22Rv1 (cell line): ENCODE measurements at regions not wholly inside any gene's neighbourhood (a gene's known extent, or its start where the extent isn't known, plus 50 kb on each side); places are given as distances from the start of the nearest gene placed in this dataset.

ENCODE experiments used
- ZFX ChIP-seq: fragments of 450-650 bp; IDR thresholded peaks from 2 replicates; pipeline ENCODE4 v1.6.1; 2017; ENCODE audit warnings: antibody characterized with exemption, borderline replicate concordance
- TF ChIP-seq, protein P1 (sequence below): fragments of 450-650 bp; IDR thresholded peaks from 2 replicates; pipeline ENCODE4 v1.5.1; 2017; ENCODE audit warnings: mild to moderate bottlenecking

DNA sequence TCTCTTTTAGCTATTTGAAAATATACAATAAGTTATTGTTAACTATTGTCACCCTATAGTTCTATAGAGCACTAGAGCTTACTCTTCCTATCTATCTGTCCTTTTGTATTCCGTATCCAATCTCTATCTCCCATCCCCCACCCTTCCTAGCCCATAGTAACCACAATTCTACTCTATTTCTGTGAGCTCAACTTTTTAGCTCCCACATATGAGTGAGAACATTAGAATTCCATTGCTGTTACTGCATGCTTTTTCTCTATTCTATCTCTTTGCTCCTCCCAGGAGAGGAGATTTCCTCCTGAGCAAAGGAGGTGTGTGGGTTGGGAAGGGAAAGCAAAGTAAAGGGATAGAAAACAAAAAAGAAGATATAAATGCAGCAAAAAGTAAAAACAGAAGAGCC is 105.6 kb upstream of the SLC4A7 start:
- TF ChIP-seq, protein P1, sequence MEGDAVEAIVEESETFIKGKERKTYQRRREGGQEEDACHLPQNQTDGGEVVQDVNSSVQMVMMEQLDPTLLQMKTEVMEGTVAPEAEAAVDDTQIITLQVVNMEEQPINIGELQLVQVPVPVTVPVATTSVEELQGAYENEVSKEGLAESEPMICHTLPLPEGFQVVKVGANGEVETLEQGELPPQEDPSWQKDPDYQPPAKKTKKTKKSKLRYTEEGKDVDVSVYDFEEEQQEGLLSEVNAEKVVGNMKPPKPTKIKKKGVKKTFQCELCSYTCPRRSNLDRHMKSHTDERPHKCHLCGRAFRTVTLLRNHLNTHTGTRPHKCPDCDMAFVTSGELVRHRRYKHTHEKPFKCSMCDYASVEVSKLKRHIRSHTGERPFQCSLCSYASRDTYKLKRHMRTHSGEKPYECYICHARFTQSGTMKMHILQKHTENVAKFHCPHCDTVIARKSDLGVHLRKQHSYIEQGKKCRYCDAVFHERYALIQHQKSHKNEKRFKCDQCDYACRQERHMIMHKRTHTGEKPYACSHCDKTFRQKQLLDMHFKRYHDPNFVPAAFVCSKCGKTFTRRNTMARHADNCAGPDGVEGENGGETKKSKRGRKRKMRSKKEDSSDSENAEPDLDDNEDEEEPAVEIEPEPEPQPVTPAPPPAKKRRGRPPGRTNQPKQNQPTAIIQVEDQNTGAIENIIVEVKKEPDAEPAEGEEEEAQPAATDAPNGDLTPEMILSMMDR, result no peak
- TF ChIP-seq ZFX, result no peak
